SK-N-SH treated with all-trans-retinoic acid at 6 μM for 48 hours (cell line): ENCODE measurements at regions not wholly inside any gene's neighbourhood (a gene's known extent, or its start where the extent isn't known, plus 50 kb on each side); places are given as distances from the start of the nearest gene placed in this dataset.

Experiments used
- ATAC-seq: fragments of 200-7000 bp; cut with Tn5 transposase; 3 replicates; pipeline ENCODE4 v1.9.1; 2020; ENCODE audit warnings: mild to moderate bottlenecking, moderate library complexity
- ARNTL ChIP-seq: fragments of 450-650 bp; formaldehyde crosslinking; IDR thresholded peaks from 2 replicates; pipeline ENCODE4 v1.5.0; 2020; ENCODE audit warnings: low read depth, mild to moderate bottlenecking, moderate library complexity, borderline replicate concordance
- BACH2 ChIP-seq: fragments of 250-450 bp; sonication (Bioruptor Pico); IDR thresholded peaks from 2 replicates; pipeline ENCODE4 v1.9.0; 2021; ENCODE audit warnings: mild to moderate bottlenecking, borderline replicate concordance
- CSDC2 ChIP-seq: fragments of 250-450 bp; sonication (Bioruptor Pico); IDR thresholded peaks from 2 replicates; pipeline ENCODE4 v1.5.0; 2020; ENCODE audit warnings: mild to moderate bottlenecking, moderate library complexity
- ESRRG ChIP-seq: fragments of 250-450 bp; sonication (Bioruptor Pico); IDR thresholded peaks from 2 replicates; pipeline ENCODE4 v1.6.1; 2021; ENCODE audit warnings: mild to moderate bottlenecking
- ISL1 ChIP-seq: fragments of 250-450 bp; sonication (Bioruptor Pico); IDR thresholded peaks from 2 replicates; pipeline ENCODE4 v2.1.2; 2022; ENCODE audit warnings: mild to moderate bottlenecking, moderate library complexity
- OSR1 ChIP-seq: fragments of 250-450 bp; sonication (Bioruptor Pico); IDR thresholded peaks from 2 replicates; pipeline ENCODE4 v1.8.0; 2022; ENCODE audit warnings: moderate library complexity, mild to moderate bottlenecking, inconsistent platforms
- POU6F1 ChIP-seq: fragments of 250-450 bp; sonication (Bioruptor Pico); IDR thresholded peaks from 2 replicates; pipeline ENCODE4 v1.8.0; 2021; ENCODE audit warnings: low read depth, mild to moderate bottlenecking, moderate library complexity, borderline replicate concordance
- PPARA ChIP-seq: fragments of 250-450 bp; sonication (Bioruptor Pico); IDR thresholded peaks from 2 replicates; pipeline ENCODE4 v1.5.0; 2020; ENCODE audit warnings: mild to moderate bottlenecking, borderline replicate concordance
- RARB ChIP-seq: fragments of 250-450 bp; sonication (Bioruptor Pico); IDR thresholded peaks from 2 replicates; pipeline ENCODE4 v1.8.0; 2021; ENCODE audit warnings: mild to moderate bottlenecking, moderate library complexity
- SNAI2 ChIP-seq: fragments of 250-450 bp; sonication (Bioruptor Pico); IDR thresholded peaks from 2 replicates; pipeline ENCODE4 v1.5.0; 2020; ENCODE audit warnings: mild to moderate bottlenecking, moderate library complexity
- TOX ChIP-seq: fragments of 250-450 bp; sonication (Bioruptor Pico); IDR thresholded peaks from 2 replicates; pipeline ENCODE4 v1.8.0; 2021; ENCODE audit warnings: mild to moderate bottlenecking, moderate library complexity, borderline replicate concordance
- TSHZ2 ChIP-seq: fragments of 250-450 bp; sonication (Bioruptor Pico); IDR thresholded peaks from 2 replicates; pipeline ENCODE4 v1.5.0; 2020; ENCODE audit warnings: mild to moderate bottlenecking, moderate library complexity
- ZC3H10 ChIP-seq: fragments of 250-450 bp; sonication (Bioruptor Pico); IDR thresholded peaks from 2 replicates; pipeline ENCODE4 v1.5.1; 2021; ENCODE audit warnings: mild to moderate bottlenecking, moderate library complexity
- ZFP3 ChIP-seq: fragments of 250-450 bp; sonication (Bioruptor Pico); IDR thresholded peaks from 2 replicates; pipeline ENCODE4 v1.5.0; 2020; ENCODE audit warnings: mild to moderate bottlenecking, moderate library complexity
- ZFP30 ChIP-seq: fragments of 450-650 bp; formaldehyde crosslinking; IDR thresholded peaks from 2 replicates; pipeline ENCODE4 v1.5.0; 2022; ENCODE audit warnings: mild to moderate bottlenecking, moderate library complexity
- ZNF565 ChIP-seq: fragments of 450-650 bp; formaldehyde crosslinking; conservative IDR thresholded peaks from 2 replicates; pipeline ENCODE4 v1.5.0; 2020; ENCODE audit warnings: low read depth, mild to moderate bottlenecking, moderate library complexity
- ZNF70 ChIP-seq: fragments of 450-650 bp; formaldehyde crosslinking; IDR thresholded peaks from 2 replicates; pipeline ENCODE4 v1.5.0; 2020; ENCODE audit warnings: mild to moderate bottlenecking, moderate library complexity
- ZNF8 ChIP-seq: fragments of 450-650 bp; formaldehyde crosslinking; IDR thresholded peaks from 2 replicates; pipeline ENCODE4 v1.5.0; 2020; ENCODE audit warnings: mild to moderate bottlenecking, moderate library complexity
- TF ChIP-seq, protein P1 (sequence below): fragments of 250-450 bp; sonication (Bioruptor Pico); IDR thresholded peaks from 2 replicates; pipeline ENCODE4 v1.5.1; 2020; ENCODE audit warnings: low read depth, mild to moderate bottlenecking, moderate library complexity
- TF ChIP-seq, protein P2 (sequence below): fragments of 250-450 bp; sonication (Bioruptor Pico); IDR thresholded peaks from 2 replicates; pipeline ENCODE4 v1.8.0; 2020; ENCODE audit warnings: mild to moderate bottlenecking, moderate library complexity, borderline replicate concordance
- TF ChIP-seq, protein P3 (sequence below): fragments of 250-450 bp; sonication (Bioruptor Pico); IDR thresholded peaks from 2 replicates; pipeline ENCODE4 v1.5.1; 2021; ENCODE audit warnings: mild to moderate bottlenecking, moderate library complexity

GRCh38 chr4:60981534-60981933 lies 218.6 kb upstream of the ADGRL3 start:
- no peak for ATAC-seq
- TF ChIP-seq OSR1 (CRISPR knock-in tag) (no peak), POU6F1 (CRISPR knock-in tag) (no peak), ISL1 (CRISPR knock-in tag) (no peak), TOX (no peak), ZFP30 (CRISPR knock-in tag) (no peak), ZNF70 (CRISPR knock-in tag) (no peak)
- TF ChIP-seq, protein P1, sequence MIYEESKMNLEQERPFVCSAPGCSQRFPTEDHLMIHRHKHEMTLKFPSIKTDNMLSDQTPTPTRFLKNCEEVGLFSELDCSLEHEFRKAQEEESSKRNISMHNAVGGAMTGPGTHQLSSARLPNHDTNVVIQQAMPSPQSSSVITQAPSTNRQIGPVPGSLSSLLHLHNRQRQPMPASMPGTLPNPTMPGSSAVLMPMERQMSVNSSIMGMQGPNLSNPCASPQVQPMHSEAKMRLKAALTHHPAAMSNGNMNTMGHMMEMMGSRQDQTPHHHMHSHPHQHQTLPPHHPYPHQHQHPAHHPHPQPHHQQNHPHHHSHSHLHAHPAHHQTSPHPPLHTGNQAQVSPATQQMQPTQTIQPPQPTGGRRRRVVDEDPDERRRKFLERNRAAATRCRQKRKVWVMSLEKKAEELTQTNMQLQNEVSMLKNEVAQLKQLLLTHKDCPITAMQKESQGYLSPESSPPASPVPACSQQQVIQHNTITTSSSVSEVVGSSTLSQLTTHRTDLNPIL (CRISPR knock-in tag) = no peak

DNA sequence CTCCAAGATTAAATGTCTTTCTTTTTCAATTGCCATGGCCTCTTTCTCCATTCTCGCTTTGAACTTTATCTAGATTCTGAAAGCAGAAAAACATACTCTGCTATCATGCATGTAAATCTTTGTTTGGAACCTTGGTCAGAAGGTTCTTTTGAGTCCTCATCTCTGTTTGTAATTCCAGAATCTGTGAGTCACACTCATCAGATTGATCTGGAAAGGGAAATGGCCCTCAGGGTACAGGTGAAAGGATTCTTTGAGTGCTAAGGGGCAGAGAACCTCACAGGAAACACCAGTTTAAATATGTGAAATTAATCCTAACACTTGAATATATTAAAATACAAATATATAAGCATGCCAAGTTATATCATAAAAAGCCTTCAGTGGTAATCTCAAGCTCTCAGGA lies 211.0 kb upstream of the ADGRL3 start:
- TF ChIP-seq ZNF70 (CRISPR knock-in tag) (no peak), ESRRG (CRISPR knock-in tag) (no peak), ZC3H10 (CRISPR knock-in tag) (no peak), ZNF8 (no peak), PPARA (CRISPR knock-in tag) (no peak), ZFP30 (CRISPR knock-in tag) (no peak), ISL1 (CRISPR knock-in tag) (no peak), TOX (no peak), ARNTL (CRISPR knock-in tag) (no peak), ZNF565 (CRISPR knock-in tag) (no peak)
- TF ChIP-seq, protein P2, sequence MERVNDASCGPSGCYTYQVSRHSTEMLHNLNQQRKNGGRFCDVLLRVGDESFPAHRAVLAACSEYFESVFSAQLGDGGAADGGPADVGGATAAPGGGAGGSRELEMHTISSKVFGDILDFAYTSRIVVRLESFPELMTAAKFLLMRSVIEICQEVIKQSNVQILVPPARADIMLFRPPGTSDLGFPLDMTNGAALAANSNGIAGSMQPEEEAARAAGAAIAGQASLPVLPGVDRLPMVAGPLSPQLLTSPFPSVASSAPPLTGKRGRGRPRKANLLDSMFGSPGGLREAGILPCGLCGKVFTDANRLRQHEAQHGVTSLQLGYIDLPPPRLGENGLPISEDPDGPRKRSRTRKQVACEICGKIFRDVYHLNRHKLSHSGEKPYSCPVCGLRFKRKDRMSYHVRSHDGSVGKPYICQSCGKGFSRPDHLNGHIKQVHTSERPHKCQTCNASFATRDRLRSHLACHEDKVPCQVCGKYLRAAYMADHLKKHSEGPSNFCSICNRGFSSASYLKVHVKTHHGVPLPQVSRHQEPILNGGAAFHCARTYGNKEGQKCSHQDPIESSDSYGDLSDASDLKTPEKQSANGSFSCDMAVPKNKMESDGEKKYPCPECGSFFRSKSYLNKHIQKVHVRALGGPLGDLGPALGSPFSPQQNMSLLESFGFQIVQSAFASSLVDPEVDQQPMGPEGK (CRISPR knock-in tag) = no peak
- TF ChIP-seq, protein P3, sequence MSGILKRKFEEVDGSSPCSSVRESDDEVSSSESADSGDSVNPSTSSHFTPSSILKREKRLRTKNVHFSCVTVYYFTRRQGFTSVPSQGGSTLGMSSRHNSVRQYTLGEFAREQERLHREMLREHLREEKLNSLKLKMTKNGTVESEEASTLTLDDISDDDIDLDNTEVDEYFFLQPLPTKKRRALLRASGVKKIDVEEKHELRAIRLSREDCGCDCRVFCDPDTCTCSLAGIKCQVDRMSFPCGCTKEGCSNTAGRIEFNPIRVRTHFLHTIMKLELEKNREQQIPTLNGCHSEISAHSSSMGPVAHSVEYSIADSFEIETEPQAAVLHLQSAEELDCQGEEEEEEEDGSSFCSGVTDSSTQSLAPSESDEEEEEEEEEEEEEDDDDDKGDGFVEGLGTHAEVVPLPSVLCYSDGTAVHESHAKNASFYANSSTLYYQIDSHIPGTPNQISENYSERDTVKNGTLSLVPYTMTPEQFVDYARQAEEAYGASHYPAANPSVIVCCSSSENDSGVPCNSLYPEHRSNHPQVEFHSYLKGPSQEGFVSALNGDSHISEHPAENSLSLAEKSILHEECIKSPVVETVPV (CRISPR knock-in tag) = no peak
- no peak for ATAC-seq

- no peak for ATAC-seq
- no peak for TF ChIP-seq ZFP3 (CRISPR knock-in tag)
- TF ChIP-seq SNAI2 = no peak
- TF ChIP-seq OSR1 (CRISPR knock-in tag) = no peak
- no peak for TF ChIP-seq CSDC2 (CRISPR knock-in tag)
- no peak for TF ChIP-seq ZC3H10 (CRISPR knock-in tag)
- TF ChIP-seq, protein P1 (CRISPR knock-in tag) = no peak
- TF ChIP-seq ARNTL (CRISPR knock-in tag) = no peak
- no peak for TF ChIP-seq TOX
- TF ChIP-seq, protein P2 (CRISPR knock-in tag) = no peak
Observed at GRCh38 chr4:60992037-60992436, 208.1 kb upstream of the ADGRL3 start.

GRCh38 chr4:61003301-61003700 lies 196.8 kb upstream of the ADGRL3 start:
- no peak for ATAC-seq
- TF ChIP-seq ZNF565 (CRISPR knock-in tag) (no peak), CSDC2 (CRISPR knock-in tag) (no peak), TOX (no peak), TSHZ2 (CRISPR knock-in tag) (no peak), RARB (no peak), BACH2 (CRISPR knock-in tag) (no peak), ZNF70 (CRISPR knock-in tag) (no peak), ISL1 (CRISPR knock-in tag) (no peak), PPARA (CRISPR knock-in tag) (no peak)
- TF ChIP-seq, protein P3 (CRISPR knock-in tag) = no peak
